NCI-H2196 treated with DMSO at 0.1 percent for 48 hours (cell line): ENCODE measurements at regions not wholly inside any gene's neighbourhood (a gene's known extent, or its start where the extent isn't known, plus 50 kb on each side); places are given as distances from the start of the nearest gene placed in this dataset.
"Not testable (repeated sequence)": the region's sequence is repeated elsewhere in the genome, so short reads cannot be mapped to it uniquely, and the experiment has no call there.

Experiments used
- DNase-seq: peaks from one replicate; lab custom pipeline; 2025; ENCODE audit not compliant: unreplicated experiment; lab: John Stamatoyannopoulos, UW

GRCh38 chr5:12615141-12615820 lies 711.0 kb upstream of the CTNND2 start:
- no peak for DNase-seq

DNA sequence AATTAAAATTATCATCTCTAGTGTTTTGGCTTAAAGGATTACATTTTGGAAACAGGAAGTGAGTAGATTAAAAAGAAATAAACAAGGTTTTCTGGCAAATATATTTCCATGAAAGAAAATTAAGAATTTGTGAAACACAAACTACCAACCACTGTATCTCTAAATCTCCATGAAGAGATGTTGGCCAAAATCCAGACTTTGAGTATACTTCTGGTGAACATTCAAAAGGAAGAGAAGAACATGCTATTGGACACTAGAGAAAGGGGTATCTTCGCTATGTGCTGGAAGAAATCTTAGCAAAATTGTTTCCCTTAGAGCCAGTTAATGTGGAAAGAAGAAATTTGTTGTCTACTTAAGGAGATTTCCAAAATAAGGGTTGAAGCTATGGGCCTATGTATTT lies 710.4 kb upstream of the CTNND2 start:
- no peak for DNase-seq

DNA sequence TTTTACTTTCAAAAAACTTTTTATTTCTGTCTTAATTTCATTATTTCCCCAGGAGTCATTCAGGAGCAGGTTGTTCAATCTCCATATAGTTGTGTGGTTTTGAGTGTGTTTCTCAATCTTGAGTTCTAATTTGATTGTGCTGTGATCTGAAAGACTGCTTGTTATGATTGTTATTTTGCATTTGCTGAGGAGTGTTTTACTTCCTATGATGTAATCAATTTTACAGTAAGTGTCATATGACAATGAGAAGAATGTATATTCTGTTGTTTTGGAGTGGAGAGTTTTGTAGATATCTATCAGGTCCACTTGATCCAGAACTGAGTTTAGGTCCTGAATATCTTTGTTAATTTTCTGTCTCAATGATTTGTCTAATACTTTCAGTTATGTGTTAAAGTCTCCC lies 706.9 kb upstream of the CTNND2 start:
- no peak for DNase-seq

- DNase-seq: not testable (repeated sequence)
Observed at GRCh38 chr5:12607817-12608216, 703.6 kb upstream of the CTNND2 start.

GRCh38 chr5:12592228-12592627 lies 688.0 kb upstream of the CTNND2 start:
- no peak for DNase-seq

DNA sequence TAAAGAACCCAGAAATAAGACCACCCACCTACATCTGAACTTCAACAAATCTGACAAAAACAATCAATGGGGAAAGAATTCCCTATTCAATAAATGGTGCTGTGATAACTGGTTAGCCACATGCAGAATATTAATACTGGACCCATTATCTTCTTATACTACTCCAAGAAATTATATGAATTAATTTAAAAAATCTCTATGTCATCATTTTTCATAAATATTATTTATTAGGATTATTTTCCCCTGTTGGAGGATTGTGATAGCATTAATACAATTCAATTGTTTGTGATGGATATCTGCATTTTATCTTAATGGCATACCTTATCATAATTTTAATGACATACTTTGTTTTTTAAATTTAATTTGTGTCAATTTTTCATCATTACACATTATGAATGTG lies 682.2 kb upstream of the CTNND2 start:
- no peak for DNase-seq

DNA sequence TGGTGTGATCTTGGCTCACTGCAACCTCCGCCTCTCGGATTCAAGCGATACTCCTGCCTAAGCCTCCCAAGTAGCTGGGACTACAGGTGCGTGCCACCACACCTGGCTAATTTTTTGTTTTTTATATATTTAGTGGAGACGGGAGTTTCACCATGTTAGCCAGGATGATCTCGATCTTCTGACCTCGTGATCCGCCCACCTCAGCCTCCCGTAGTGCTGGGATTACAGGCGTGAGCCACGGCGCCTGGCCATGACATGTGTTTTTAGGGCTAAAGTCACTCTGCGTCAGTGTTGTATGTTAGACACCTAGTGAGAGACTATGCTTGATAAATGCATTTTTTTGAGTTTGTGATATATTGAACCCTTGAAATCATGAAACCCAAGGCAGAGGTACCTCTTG lies 674.6 kb upstream of the CTNND2 start:
- not testable (repeated sequence) for DNase-seq

DNA sequence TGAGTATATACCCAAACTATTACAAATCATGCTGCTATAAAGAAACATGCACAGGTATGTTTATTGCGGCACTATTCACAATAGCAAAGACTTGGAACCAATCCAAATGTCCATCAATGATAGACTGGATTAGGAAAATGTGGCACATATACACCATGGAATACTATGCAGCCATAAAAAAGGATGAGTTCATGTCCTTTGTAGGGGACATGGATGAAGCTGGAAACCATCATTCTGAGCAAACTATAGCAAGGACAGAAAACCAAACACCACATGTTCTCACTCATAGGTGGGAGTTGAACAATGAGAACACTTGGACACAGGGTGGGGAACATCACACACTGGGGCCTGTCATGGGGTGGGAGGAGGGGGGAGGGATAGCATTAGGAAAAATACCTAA lies 672.7 kb upstream of the CTNND2 start:
- DNase-seq: not testable (repeated sequence)

- DNase-seq: not testable (repeated sequence)
Observed at GRCh38 chr5:12574298-12575093, 670.2 kb upstream of the CTNND2 start.

- DNase-seq: not testable (repeated sequence)
Observed at GRCh38 chr5:12573916-12574297, 669.7 kb upstream of the CTNND2 start.

GRCh38 chr5:12570688-12571087 lies 666.4 kb upstream of the CTNND2 start:
- no peak for DNase-seq

- DNase-seq: no peak
Observed at GRCh38 chr5:12566441-12566840, 662.2 kb upstream of the CTNND2 start.

GRCh38 chr5:12557012-12557411 lies 652.8 kb upstream of the CTNND2 start:
- DNase-seq: no peak

DNA sequence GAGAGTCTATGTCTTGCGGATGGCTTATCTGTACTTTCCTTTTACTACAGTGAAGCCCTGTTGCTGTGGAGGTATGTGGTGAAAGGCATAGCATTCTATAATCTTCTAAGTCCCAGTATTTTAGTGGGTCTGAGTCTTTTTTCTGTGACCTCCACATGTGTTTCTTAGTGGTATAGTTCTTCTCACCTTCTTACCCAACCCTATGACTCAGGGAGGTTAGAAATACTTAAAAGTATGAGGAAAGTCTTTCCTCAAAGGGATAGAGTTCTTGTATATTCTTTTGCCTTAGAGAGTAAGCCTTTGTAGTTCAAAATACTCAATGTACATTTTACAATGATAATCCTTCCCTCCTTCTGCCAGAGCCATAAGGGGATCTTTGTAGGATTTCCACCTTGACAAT lies 621.9 kb upstream of the CTNND2 start:
- no peak for DNase-seq

GRCh38 chr5:12522116-12522515 lies 617.9 kb upstream of the CTNND2 start:
- DNase-seq: no peak

DNA sequence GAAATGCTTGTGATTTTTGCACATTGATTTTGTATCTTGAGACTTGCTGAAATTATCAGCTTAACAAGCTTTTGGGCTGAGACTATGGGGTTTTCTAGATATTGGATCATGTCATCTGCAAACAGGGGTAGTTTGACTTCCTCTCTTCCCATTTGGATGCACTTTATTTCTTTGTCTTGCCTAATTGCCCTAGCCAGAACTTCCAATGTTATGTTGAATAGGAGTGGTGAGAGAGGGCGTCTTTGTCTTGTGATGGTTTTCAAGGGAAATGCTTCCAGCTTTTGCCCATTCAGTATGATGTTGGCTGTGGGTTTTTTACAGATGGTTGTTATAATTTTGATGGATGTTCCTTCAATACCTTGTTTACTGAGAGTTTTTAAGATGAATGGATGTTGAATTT lies 600.7 kb upstream of the CTNND2 start:
- not testable (repeated sequence) for DNase-seq

- no peak for DNase-seq
Observed at GRCh38 chr5:12488161-12488560, 583.9 kb upstream of the CTNND2 start.

GRCh38 chr5:12480487-12480886 lies 576.2 kb upstream of the CTNND2 start:
- no peak for DNase-seq

DNA sequence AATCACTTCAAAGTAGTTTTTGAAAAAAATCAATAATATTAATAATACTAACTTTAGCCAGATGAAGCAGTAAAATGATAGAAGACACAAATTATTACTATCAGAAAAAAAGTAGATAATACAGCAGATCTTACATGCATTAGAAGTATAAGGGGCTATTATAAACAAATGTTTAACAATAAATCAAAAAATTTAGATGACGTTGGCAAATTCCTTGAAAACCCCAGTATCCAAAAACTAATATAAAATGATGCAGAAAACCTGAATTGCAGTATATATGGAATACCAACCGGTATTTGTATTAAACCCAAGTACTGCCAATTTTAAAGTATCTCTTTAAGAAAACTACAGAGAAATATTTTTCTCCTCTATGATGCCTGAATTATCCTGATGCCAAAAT lies 573.3 kb upstream of the CTNND2 start:
- no peak for DNase-seq

GRCh38 chr5:12467799-12468198 lies 563.6 kb upstream of the CTNND2 start:
- DNase-seq: no peak

DNA sequence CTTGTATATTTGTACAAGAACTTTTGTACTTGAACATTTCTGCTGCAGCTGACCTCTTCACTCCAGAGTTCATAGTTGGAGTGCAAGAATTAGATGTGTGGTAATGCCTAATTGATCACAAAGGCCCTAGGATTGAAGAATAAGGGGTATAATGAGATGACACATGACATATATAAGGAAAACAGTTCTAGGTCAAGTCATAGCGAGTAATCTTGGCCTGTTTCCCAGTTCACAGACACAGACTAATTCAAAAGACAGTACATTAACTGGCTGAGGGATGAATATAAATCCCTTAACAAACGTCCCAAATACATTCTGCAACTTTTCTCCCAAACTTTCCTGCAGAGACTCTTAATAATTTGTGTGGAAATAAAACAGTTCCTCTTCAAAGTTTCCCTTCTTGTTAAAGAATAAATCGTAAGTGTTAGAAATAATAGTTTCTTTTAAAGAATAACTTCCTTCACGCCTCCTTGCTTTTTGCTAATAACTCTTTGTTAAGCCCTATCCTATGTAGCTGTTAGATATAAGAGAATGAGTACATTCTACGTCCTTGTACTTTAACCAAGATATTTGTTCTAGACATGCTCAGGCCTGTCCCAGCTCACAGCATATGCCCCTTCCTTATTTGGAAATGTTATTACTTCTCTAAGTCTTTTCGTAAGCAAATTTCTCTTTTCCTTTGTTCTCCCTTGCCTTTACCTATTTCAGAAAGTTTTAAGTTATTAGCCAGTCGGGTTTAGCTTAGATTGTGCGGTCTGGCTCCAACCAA lies 556.4 kb upstream of the CTNND2 start:
- DNase-seq: no peak

- DNase-seq: no peak
Observed at GRCh38 chr5:12459326-12459725, 555.1 kb upstream of the CTNND2 start.
